NCI-H510A treated with DMSO at 0.1 percent for 48 hours (cell line): ENCODE measurements at regions not wholly inside any gene's neighbourhood (a gene's known extent, or its start where the extent isn't known, plus 50 kb on each side); places are given as distances from the start of the nearest gene placed in this dataset.
"Not testable (repeated sequence)": the region's sequence is repeated elsewhere in the genome, so short reads cannot be mapped to it uniquely, and the experiment has no call there.

ENCODE experiments used
- DNase-seq: peaks from one replicate; lab custom pipeline; 2025; lab: John Stamatoyannopoulos, UW

DNA sequence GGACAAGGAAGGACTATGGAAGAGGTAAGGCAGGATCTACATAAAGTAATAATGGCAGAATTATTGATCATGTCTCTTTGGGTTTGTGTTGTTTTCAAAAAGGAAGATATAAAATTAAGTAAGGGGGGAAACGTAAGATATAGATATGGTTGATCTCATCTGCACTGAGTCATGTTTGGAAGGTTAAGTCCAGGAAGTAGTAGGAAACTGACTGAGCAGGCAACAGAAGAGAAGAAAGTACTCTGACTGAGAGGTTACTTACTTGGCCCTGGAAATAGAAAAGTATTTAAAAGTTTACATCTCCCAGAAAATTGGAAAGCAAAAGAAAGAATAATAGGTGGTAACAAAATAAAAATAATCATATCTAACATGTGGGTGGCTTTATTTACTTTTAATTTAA lies 405.3 kb upstream of the RGMB start:
- DNase-seq: no peak

DNA sequence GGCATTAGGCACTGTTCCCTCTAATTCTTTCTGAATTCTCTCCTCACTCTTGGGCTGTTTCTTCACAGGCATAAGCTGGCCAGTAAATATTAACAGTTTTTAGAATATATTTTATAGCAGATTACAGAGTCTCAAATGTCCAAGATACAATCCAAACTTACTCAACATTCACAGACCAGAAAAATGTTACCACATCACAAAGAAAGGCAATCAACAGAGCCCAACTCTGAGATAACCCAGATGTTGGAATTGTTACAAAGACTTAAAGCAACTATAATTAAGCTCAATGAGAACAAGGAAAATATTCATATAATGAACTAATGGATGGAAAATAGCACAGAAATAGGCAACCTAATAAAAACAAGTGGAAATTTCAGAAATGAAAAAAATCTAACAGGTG lies 401.1 kb upstream of the RGMB start:
- no peak for DNase-seq

DNA sequence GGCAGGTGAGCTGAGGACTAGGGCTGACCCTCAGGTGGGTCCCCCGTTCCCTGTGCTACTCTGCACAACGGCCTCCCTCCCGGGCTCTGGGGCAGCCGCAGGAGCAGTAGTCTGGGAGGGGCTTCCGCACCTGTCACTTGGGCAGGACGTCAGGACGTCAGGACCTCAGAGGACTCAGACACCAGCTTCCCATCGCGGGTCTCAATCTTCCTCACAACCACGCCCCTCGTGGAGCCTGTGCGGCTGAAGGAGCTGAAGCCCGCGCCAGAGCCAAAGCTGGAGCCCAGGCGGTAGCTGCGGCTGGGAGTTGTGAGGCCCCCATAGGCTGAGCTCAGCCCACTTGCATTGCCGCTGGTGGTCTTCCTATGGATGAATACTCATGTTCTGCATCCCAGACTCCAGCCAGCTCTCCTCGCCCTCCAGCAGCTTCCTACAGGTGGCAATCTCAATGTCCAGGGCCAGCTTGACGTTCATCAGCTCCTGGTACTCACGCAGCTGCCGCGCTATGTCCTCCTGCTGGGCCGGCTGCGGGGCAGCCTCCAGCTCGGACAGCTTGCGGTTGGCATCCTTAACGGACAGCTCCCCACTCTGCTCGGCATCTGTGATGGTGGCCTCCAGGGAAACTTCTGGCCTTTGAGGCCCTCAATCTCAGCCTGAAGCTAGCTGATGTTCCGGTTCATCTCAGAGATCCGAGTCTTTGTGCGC lies 381.4 kb upstream of the RGMB start:
- DNase-seq: no peak

DNA sequence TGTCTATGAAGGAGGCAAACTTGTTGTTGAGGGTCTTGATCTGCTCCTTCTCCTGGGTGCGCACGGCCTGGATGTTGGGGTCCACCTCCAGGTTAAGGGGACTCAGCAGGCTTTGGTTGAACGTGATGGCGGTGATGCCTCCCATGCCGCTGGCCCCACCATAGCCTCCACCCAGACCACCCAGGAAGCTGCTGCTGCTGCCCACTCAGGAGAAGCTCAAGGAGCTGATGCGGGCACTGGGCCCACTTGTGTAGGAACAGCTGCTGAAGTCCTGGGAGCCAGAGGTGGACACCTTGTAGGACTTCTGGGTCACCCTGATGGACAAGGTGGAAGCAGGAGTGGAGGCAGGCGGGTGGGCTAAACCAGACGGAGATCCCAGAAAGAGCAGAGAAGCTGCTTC lies 380.3 kb upstream of the RGMB start:
- not testable (repeated sequence) for DNase-seq

DNA sequence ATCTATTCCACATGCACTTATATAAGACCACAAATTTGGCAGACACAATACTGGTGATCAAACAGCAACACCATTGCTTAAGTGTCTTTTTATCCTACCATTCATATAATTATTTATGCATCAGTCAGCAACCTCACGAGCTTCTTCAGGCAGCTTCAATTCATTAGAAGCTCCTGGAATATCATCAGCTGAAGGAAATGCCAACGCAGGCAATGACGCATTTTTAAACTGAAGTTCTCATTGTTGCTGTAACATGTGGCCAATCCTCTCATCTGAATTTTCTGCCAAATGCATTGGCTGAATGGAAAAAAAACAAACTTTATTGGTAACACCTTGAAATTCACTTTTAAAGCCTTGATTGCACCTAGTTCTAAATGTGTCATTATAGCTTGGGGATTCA lies 376.4 kb upstream of the RGMB start:
- DNase-seq: no peak

DNA sequence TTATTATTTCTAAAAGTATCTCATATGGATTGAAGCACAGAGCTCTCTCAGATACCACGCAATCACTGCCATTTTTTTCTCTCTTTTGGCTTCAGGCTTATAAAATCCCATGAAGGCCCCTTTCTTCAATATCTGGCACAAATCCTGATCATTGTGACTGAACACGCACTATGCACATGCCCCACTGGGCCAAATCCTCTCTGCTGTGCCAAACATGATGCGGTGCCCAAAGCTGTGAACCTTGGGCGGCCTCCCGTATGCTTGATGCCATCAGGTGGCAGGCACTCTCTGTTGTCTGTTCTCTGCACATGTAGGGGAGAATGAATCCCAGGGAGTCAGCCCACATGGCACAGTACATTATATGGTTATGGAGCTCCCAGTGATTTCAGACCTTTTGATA lies 375.0 kb upstream of the RGMB start:
- no peak for DNase-seq

DNA sequence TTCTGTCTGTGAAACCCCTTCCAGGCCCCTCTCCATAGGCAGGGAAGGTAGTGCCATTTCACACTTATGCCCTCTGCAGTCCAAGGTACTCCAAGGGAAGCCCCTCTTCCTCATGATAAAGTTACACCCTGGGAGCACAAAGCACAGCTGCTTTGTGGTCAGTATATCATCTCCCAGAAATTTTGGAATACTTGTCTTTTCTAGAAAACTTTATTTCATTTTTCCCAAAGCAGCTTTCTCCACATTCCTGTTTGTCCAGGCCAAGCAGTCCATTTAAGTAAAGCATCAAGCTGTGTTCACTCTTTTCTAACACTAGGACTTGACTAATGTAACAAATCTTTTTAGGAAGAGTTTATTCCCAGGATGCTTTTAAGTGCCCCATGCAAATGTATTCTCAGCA lies 371.8 kb upstream of the RGMB start:
- no peak for DNase-seq

DNA sequence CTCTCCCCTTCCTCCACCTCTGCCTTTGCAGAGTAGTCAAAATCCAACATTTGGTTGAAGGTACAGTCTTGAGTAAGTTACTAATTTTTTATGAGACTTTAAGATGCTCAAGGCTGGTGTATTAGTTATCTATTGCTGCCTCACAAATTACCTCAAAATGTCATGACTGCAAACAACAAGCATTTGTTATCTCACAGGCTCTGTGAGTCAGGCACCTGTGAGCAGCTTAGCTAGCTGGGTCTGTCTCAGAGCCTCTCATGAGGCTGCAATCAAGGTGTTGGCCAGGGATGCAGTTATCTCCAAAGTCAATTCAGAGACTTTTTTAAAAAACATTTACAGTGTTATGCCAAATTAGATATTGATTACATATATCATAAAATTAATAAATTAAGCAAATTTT lies 371.3 kb upstream of the RGMB start:
- no peak for DNase-seq

DNA sequence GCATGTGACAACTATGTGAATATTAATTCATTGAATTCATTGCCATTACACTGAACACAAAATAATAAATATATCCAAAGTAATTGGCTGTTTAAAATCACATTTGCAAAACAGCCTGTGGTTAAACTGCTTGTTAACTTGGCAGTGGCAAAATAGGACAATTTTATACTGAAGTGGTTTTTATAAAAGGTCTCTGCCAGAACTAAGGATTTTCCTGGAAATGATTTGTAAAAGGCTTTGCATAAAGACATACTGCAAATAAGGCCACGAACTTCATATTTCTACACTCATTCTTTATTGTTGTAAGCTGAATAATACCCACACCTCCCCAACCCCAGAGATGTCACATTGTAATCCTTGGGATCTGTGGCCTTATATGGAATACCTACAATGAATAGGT lies 370.3 kb upstream of the RGMB start:
- no peak for DNase-seq

DNA sequence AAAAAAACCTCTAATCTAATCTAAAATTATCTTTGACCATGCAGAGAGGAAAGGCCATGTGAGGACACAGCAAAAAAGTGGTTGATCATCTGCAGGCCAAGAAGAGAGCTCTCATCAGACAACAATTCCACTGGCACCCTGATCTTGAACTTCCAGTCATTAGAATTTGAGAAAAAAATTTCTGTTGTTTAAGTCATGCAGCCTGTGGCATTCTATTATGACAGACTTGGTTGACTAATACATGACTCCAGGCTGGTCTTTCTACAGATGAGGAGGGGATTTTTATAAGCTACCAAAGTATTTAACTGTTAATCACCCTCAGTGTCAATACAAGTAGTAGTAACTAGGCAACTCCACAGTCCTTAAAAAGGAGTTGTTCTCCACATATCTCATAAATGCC lies 358.5 kb upstream of the RGMB start:
- DNase-seq: no peak

DNA sequence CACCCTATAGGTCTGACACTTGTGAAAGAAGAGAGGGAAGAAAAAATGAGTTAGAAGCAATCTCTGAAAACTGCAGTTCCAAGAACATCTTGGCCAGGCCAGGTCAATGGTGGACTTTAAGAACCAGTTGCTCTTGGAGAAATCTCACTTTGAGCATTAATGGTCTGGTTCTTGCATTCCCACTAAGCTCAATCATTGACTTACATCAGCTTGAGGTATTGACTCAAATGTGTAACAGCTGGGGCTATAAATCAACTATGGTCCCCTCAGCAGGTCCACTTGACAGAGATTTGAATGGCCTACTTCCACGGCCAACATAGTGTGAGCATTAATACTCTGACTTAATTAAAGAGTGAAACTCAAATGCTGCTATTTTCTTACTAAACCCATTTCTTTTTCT lies 357.8 kb upstream of the RGMB start:
- no peak for DNase-seq

DNA sequence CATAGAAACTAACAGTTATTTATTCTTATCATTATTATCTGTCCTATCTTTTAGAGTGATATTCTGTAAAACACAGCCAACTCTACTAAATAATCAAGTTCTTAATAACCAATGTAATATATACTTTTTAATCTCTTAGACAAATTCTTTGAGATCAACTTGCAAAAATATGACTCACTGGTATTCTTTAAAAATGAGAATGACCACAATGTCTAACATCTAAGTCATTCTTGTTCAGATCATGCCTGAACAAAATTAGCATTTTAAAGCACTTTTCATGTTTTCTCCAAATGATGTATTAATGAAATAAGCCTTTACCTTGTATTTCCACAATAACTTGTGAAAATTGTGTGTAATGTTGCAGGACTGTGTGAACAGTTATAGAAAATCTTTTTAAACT lies 356.9 kb upstream of the RGMB start:
- DNase-seq: no peak

DNA sequence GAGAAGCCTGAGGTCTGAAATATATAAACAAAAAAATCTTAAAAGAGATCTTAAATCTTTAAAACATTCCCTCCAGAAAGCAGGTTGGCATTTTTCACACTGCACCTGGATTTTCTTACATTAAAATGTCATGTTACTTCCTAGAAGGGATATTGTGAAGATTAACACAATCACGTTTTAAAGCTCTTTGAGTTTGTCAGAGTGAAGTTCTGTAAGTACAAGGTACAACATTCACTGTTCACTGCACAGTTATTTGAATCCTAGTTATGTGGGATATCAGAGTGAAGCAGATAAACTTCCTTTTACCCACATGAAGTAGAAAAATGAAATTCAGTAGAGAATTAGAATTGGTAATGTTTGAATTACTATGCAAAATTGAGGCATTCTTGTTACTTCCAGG lies 353.6 kb upstream of the RGMB start:
- no peak for DNase-seq

DNA sequence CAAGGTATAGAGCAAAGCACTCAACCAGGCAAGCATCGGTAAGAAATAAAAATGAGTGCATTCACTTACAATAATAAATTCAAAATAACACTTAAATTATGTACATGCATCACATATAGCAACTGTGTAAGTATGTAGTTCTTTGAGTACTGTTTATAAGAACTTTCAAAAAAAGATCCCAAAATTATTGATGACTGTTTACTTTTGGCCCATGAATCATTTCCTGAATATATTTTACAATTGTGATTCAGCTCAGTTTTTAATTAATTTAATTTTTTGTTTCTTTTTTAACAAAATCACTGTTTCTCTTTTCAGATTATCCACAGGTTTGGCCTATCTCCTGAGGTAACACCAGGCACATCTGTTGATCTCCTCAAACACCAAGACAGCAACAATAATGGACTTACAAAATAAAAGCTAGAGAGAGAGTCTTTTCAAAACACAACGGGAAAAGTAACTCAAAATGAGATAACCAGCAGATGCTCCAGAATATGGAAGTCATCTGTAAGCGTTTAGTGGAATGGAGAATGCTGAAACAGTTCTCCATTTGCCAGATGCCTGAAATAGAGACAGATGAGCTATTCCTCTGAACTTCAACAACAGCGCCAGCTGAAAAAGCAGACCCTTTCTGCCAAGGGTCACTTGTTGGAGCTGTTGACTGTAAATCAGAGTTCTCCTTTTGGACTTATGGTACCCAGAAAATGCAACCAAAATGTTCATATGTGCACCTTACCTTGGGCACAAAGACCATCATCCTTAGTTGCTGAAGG lies 348.6 kb upstream of the RGMB start:
- DNase-seq: no peak

DNA sequence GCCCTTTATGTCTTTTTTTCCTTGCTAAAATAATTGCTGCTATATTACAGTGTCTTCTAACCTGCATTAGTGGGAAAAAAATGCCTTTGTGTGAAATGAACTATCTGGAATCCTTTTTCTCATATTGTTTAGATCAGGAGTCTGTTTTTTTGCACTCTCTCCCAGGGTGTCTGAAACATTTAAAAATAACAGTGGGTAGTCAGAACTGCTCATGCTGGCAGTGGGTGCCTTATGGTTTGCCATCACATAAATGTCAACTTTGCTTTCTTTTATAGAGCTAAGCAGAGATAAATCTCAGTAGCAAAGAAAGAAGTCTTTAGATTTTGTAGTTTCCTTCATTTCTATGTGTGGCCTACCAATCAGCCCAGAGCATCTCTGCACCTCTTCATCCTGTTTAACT lies 347.8 kb upstream of the RGMB start:
- no peak for DNase-seq

DNA sequence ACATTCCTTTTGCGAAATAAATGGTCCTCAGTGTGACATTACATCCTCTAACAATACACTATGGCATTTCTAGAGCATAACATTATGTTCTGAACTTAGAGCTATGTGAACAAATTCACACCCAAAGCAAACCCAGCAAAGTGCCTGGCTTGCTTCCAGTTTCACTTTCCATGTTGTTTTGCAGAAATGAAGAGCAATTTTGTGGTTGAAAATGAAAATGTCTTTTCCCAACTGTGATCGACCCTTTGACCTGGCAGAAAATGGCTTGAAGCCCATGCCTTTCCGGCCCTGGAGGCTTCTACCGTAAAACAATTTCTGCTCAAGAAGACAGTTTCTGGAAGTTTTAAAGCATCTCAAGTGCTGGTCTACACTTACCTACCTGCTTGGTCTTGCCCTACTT lies 344.7 kb upstream of the RGMB start:
- no peak for DNase-seq

DNA sequence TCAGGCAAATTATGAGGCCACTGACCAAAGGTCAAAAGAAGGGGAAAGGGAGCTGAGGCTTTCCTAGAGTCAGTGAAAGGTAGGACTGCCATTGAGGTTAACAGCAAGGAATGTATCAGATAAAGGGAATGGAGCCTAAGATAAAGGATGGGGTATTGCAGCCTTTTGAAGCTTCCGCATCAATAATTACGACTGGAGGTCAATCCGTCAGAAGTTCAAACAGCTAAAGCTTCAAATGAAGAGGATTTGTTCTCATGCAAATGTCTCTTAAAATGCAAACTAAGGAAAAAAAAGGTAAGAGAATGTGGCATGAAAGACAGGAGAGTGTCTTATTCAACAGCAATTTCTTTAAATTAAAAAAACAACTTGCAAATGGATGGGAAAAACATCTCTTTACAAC lies 341.1 kb upstream of the RGMB start:
- DNase-seq: no peak

DNA sequence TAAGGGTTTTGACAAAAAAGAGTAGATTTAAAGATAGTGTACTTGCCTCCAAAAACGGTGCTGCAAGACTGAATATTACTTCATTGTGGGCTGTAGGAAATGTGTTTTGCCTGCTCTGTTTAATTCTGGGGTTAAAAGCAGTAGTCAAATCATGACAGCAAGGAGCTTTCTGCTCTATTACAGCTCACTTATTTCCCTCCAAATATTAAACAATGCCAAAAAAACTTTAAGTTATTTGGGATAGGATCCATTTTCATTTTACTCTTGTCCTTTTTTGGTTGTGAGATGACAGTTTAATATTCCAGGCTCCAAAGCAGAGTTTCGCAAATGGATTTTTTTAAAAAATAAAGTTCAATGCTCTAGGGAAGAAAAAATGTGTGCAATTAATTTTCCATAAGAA lies 340.4 kb upstream of the RGMB start:
- no peak for DNase-seq

DNA sequence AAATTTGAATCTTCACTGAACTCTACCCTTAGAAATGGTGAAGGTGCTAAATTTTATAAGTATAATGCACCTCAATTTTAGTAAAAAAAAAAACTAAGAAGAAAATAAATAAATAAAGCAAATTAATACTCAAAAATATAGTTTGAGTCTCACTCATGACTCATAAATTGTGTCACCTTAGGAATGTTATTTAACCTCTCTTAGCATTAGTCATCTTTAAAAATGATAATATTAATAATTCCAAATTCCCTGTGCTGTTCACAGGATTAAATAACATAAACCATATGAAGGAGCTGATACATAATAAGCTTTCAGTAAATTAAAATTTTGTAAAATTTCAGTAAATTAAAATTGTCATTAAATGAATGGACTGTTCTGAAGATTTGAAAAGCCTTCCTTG lies 339.8 kb upstream of the RGMB start:
- no peak for DNase-seq

DNA sequence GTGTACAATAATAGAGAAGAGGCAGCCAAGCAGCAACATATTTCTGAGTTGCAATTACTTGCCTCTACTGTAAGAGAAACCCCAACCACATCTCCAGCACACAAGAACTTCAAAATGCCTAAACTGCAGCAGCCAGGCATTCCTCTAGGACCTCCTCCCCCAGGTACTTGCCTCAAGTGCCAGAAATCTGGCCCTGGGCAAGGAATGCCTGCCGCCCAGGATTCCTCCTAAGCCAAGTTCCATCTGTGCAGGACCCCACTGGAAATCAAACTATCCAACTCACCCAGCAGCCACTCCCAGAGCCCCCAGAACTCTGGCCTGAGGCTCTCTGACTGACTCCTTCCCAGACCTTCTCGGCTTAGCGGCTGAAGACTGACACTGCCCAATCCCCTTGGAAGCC lies 336.8 kb upstream of the RGMB start:
- no peak for DNase-seq

DNA sequence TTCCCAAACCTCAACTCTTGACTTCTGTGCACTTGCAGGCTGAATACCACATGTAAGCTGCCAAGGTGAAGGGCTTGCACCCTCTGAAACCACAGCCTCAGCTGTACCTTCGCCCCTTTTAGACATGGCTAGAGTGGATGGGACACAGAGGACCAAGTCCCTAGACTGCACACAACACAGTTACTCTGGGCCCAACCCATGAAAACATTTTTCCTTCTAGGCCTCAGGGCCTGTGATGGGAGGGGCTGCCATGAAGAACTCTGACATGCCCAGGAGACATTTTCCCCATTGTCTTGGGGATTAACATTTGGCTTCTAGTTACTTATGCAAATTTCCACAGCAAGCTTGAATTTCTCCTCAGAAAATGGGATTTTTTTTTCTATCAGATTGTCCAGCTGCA lies 331.0 kb upstream of the RGMB start:
- DNase-seq: no peak

DNA sequence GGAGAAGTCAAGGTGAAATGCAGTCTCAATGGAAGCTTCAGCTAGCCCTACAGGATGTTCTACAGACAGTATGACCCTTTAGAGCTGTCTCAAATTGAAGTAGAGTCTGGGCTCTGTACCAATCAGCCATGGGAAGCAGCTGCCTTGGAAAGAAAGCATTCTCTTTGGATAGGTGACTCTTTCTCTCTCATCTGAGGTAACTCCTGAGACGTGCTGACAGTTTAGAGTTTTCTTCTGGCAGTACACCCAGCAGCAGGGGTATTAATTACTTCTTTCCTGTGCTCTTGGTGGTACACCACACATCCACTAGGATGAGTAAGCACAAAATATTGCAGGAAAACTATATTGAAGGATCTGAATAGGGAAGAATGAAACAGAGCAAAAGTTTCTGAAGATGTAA lies 329.6 kb upstream of the RGMB start:
- no peak for DNase-seq

DNA sequence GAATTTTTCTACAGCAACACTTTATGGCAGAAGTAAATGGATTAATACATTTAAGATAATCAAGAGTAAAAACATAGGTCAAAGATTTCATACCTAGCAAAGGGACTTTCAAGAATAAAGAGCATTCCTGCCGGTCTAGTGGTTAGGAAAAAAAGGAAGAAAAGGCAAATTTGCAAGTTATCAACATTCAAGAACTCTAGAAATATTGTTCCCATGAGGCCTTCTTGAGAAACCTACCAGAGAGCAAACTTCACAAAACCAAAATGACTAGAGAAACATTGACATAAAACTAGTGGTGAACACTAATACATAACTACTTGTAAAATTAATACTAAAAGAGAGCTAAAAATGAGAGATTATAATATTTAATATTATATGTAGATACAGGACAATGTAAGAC lies 320.2 kb upstream of the RGMB start:
- DNase-seq: no peak

DNA sequence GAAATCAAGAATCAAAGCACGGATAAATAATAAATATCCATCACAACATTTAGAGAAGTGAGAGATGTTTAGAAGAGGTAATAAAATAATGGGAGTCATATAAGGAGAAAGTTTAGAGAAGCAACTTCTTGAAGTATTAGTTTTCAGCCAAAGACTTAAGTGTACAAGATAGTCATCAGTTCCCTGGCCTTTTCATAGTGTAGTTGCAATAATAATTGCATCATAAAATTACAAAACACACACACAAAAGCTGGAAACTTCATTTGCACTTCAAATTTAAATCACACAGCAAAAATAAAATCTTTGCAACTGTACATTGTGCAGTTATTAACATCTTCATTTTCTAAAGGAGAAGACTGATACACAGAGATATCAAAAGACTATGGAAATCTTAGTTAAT lies 319.1 kb upstream of the RGMB start:
- no peak for DNase-seq
